RKO (cell line): ENCODE measurements at regions not wholly inside any gene's neighbourhood (a gene's known extent, or its start where the extent isn't known, plus 50 kb on each side); places are given as distances from the start of the nearest gene placed in this dataset.

Experiments
- DNase-seq: peaks from one replicate; pipeline ENCODE4 v3.0.0-alpha.2; 2016; ENCODE audit warnings: low spot score

GRCh38 chr7:25515633-25516275, 287.5 kb upstream of the NPVF start:
- peak; percentile 47 for DNase-seq

- no peak for DNase-seq
These were observed 289.6 kb upstream of the NPVF start for GRCh38 chr7:25517906-25518305.

GRCh38 chr7:25520017-25520416, 291.7 kb upstream of the NPVF start:
- DNase-seq = no peak

DNA sequence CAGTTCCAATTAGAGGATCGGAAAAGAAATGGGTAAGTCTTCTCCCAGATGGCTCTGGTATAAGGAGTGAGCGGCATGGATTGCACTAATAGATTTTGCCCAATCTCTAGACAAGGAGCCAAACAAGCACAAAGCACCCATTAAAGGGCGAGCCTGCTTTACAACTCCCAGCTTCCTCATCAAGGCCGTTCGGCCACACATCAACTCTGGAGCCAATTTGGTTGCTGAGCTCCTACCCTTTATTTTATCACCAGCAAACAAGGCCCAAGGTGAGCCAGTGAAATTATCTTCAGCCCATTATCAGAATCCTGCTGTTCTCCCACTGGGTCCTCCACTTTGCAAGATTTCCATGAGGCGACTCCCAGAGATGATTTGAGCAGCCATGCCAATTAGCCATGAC, 292.2 kb upstream of the NPVF start:
- no peak for DNase-seq

- no peak for DNase-seq
These were observed 292.9 kb upstream of the NPVF start for GRCh38 chr7:25521236-25521635.

GRCh38 chr7:25522727-25523126, 294.4 kb upstream of the NPVF start:
- DNase-seq = no peak

DNA sequence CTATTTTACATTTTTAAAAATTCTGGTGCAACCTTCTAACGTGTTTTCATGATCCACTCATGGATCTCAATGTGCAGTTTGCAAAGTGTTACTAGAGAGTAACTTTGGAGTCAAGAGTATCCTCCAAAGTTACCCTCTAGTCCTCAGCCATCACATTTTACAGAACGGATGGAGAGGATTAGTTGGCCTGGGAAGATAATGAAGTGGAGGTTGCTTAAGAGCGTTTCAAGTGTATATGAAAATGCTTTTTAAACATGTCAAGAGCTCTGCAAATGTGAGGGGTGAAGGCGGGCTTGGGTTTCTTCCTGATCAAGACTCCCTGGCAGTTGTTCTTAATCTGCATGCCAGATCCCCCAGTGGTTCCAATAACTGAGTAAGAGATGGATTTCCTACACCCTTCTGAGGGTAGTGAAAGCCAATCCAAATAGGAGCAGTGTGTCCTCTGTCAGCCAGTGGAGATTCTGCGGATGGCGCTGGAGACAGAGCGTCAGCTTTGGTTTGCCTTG, 299.4 kb upstream of the NPVF start:
- DNase-seq = no peak

DNA sequence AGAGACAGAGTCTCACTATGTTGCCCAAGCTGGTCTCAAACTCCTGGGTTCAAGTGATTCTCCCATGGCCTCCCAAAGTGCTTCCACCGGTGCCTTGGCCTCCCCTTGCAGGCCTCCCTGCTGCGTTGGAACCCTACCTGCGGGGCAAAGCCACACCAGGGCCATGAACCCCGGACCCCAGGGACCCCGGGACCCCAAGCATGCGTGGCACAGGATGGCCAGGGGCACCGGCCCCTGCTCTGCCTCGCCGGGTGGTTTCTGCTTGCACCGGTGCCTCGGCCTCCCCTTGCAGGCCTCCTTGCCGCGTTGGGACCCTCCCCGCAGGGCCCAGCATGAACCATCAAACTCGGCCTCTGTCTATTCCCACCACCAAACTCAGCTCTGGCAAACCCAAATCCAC, 301.0 kb upstream of the NPVF start:
- DNase-seq = no peak

- DNase-seq = no peak
These were observed 308.6 kb upstream of the NPVF start for GRCh38 chr7:25536851-25537250.

DNA sequence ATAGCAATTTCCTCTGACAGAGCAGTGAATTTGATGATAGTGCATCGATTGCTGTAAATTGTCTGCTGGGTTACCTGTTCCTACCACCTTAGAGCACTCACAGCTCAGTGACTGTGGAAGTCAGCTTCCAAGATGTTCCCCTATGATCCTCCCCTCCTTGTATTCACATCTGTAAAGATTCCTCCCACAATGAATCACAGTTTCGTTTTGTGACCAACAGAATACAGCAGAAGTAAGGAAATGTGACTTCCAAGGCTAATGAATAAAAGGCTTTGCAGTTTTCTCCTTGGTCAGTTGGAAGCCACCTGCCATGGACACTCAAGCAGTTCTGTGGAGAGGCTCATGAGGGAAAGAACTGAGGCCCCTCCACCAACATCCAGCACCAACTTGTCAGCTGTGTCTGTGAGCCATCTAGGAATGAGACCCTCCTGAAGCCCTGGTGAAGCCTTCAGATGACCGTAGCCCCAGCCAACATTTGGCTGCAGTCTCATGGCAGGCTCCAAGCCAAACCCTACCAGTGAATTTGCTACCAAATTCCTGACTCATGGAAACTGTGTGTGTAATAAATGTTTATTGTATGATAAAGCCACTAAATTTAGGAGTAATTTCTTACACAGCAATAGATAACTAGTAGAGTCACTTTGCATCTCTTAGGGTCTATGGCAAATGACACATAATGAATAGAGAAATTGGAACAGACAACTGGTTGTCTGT, 309.5 kb upstream of the NPVF start:
- DNase-seq = no peak

DNA sequence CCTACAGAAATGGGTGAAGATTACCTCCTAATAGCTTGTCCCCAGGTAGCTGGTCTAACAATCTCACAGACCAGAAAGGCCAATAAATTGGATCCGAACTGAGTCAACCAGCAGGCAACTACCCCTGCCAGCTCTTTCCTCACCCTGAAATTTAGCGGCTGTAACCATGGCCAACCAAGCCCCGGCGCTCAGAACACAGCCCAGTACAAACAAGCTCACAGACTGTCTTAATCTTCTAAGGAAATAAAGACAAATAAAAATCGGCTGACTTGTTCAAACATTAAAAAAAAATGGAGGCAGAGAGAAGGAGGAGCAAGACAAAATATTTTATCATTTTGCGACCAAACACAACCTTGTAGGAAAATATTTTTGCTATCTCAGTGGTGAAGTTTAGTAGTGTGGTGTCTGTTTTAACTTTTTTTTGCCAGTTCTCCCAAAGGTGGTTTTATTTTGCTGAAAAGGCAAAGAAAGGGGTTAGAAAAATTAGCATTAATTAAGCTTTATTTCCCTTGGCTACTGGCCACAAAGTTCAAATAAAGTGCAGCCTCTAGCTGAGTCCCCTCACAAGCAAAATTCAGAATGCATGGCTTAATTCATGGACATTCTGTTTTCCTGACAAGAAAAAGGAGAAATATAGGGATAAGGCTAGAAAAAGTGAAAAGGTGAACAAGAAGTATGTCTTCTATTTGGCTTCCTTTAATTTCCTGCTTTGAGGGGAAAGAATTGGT, 313.0 kb upstream of the NPVF start:
- no peak for DNase-seq

DNA sequence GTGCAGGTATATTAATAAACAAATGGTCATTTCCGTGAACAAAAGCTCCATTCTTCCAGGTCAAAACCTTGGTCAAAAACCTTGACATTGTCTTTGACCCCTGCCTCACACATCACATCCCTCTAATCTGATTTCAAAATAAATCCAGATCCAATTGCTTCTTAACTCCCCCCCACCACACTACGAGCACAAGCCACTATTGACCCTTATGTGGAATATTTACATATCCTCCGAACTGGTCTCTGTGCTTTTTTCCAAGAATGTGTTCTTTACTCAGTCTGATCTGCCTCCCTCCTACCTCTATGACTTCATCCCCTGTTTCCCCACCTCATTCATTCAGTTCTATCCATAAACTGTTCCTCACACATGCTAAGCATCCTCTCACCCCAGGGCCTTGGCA, 313.6 kb upstream of the NPVF start:
- DNase-seq = no peak

DNA sequence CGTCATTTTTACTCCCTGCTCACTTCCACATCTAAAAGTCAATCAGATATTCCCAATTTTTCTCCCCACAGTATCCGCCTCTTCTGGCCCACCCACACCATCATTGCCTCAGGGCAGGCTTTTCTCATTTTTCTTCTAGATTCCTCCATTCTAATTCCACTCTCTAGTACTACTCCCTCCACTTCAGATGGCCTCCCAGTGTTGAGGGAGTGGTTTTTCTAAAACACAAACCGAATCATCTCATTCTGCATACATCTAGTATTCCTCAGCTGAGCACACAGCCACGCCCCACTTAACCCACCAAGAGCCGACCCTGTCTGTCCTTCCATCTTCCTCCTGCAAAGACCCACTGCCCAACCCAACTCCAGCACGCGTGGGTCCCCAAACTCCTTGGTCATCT, 314.9 kb upstream of the NPVF start:
- no peak for DNase-seq

- no peak for DNase-seq
These were observed 315.5 kb upstream of the NPVF start for GRCh38 chr7:25543798-25544197.

DNA sequence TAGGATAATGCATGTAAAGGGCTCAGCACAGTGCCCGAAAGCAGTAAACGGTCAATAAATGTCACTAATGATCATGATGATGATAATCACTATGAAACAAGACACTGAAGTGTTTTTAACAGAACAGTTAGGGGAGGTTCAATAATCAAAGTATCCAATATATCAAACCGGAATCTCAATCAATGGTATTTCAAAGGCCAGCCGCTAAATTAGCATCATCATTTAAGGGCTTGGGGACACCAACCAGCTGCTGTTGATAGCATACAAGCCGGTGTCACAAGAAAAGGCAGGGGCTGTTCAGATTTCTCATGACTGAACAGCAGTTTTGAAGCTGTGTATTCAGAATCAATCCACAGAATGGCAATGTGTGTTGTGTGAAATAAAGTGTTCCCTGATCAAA, 316.0 kb upstream of the NPVF start:
- no peak for DNase-seq

GRCh38 chr7:25545124-25546008, 317.1 kb upstream of the NPVF start:
- no peak for DNase-seq

DNA sequence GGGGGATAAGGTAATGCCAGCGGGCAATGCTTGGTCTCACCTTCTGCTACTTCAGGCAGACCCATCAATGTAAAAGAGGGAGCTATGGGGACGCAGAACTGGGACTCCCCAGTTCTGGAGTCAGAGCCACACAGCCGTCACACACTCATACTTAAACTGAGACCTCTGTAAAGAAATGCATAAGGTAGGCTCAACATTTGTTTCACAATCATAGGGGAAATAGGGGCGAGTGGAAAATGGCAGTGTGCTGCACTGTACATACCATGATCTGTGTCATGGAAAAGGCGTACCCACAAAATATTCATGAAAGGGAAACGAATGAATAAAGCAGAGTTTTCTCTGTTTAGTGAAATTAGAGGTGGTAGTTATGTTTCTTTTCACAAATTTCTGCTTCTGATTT, 318.0 kb upstream of the NPVF start:
- no peak for DNase-seq

- no peak for DNase-seq
These were observed 321.1 kb upstream of the NPVF start for GRCh38 chr7:25549271-25549921.

- DNase-seq = no peak
These were observed 321.9 kb upstream of the NPVF start for GRCh38 chr7:25550149-25550548.

- DNase-seq = no peak
These were observed 324.7 kb upstream of the NPVF start for GRCh38 chr7:25552998-25553397.

DNA sequence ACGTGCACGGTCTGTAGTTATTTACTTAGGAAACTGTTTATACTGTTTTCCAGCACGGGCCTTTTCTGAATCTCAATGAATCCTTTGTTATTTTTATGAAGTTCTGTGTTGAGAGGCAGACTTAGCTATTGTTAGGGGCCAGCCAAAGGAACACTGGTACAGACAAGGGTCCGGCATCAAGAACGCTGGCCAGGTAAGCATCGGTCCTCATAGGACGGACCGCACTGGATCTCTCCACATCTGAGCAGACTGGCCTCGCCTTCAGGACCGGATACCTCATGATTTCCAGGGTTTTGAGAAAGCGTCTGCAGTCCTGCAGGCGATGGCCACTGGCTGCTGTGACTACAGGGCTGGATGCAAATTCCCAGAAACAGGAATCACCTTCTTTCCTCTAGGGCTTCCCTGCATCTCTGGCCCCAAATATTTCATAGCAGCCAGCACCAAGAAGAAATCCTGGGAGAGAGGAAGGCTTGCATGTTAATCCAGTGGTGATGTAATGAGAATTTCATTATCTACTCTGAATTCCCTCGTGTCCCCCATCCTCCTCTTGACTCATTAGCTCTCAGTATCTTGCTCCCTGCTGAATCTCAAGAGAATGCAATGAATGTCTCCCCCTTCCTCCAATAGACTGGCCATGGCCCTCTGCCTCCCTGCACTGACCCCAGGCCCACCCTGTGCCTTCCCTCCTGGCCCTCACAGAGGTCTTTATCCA, 325.4 kb upstream of the NPVF start:
- no peak for DNase-seq
